ENCODE measurements at regions not wholly inside any gene's neighbourhood (a gene's known extent, or its start where the extent isn't known, plus 50 kb on each side); places are given as distances from the start of the nearest gene placed in this dataset.
A peak's percentile ranks its signal among the peaks of the same experiment; 100 is the strongest.
"Not testable (repeated sequence)": the region's sequence is repeated elsewhere in the genome, so short reads cannot be mapped to it uniquely, and the experiment has no call there.

DNA sequence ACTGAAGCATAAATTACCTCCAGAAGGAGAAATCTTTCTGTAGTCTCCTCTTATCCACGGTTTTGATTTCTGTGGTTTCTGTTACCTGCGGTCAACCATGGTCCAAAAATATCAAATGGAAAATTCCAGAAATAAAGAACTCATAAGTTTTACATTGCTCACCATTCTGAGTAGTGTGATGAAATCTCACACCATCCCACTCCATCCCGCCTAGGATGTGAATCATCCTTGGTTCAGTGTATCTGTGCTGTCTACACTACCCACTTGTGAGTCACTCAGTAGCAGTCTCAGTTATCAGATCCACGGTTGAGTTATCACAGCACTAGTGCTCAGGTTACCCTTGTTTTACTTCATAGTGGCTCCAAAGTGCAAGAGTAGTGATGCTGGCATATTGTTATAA, 371.2 kb downstream of the NFIB start:
- DNase-seq (ENCODE audit: low read depth, low spot score): peak; percentile 86

DNA sequence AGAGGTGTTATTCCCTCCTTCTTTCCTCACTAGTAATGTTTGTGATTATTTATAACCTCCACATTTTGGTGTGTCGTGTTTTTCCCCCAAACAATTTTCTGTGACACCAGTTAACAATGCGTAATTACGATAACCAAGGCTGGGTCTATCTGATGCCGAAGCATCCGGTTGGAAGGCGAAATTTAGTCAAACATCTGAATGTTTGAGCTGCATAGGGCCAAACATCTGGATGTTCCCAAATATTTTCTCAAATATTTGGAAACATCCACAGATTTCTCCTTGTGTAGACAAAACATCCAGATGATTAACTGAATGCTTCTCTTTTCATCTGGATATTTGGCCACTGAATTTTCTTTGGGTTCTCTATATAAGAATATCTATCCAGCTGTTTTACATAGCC, 371.7 kb downstream of the NFIB start:
- DNase-seq (ENCODE audit: low read depth, low spot score): no peak

- DNase-seq (ENCODE audit: low read depth, low spot score): no peak
Measured at GRCh38 chr9:13941714-13942113, 372.2 kb downstream of the NFIB start.

GRCh38 chr9:13939701-13940490, 374.0 kb downstream of the NFIB start:
- no peak for DNase-seq (ENCODE audit: low read depth, low spot score)

- peak; percentile 61 for DNase-seq (ENCODE audit: low read depth, low spot score)
Measured at GRCh38 chr9:13939134-13939533, 374.8 kb downstream of the NFIB start.

GRCh38 chr9:13934416-13934815, 379.5 kb downstream of the NFIB start:
- DNase-seq (ENCODE audit: low read depth, low spot score): no peak

GRCh38 chr9:13933268-13933656, 380.7 kb downstream of the NFIB start:
- no peak for DNase-seq (ENCODE audit: low read depth, low spot score)

DNA sequence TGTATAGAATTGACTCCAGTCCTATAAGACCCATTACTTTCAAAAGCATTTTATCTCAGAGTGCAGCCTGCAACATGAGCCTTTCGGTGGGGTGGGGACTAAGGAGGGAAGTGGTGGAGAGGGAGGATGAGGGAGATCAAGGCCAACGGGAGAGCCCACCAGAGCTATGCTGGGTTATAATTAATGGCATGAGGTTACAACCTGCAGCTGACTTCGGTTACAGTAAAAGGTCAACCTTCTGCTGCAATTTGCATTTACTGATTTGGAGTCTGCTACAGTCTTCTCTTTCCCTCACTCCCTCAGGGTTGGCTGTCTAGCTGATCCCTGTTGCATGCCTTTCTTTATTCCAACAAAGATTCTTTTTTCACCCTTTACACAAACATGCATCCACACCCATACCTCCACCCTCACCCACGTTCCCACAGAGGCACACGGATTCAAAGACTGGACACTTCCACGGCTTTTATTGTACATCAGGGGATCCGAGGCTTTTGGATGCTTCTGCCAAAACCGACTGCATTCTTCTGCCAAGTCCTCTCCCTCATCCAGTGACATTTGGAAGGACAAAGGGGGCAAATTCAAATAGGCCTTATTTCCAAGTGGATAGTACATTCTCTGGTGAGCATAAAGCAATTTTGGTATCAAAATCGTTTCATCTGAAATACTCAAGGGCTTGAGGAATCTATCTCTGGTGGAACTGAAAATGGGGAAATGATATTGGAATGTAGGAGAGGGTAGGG, 381.2 kb downstream of the NFIB start:
- no peak for DNase-seq (ENCODE audit: low read depth, low spot score)

DNA sequence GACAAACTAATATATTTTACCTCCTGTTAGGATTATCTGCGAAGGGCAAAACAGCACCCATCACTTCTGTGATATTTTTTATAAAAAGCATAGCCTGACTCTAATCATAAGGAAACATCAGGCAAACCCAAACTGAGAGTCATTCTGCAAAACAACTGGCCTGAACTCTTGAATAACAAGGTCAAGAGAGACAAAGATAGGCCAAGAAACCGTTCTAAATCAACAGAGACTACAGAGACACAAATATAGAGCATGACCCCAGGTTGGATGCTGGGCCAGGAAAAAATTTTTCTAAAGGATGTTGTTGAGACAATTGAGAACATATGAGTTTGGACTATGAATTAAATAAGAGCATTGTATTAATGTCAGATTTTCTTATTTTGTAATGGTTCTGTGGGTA, 384.9 kb downstream of the NFIB start:
- DNase-seq (ENCODE audit: low read depth, low spot score): no peak

GRCh38 chr9:13923381-13923780, 390.6 kb downstream of the NFIB start:
- DNase-seq (ENCODE audit: low read depth, low spot score): no peak

DNA sequence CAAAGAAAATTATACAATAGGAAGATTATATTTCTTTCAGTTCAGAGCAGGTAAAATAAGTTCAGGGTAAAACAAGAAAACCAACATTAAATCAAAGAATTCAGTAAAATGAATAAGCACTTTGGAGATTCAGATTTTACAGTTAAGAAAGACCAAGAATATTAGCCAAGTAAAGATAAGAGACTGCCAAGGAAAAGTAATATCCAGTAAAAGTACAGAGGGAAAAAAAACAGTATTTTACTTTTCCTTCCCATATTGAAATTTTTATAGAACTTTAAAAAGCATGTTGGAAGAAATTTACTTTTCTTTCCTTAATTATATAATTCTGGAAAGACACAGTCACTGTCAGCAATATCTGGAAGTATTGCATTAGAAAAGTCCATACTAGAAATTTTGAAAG, 393.4 kb downstream of the NFIB start:
- no peak for DNase-seq (ENCODE audit: low read depth, low spot score)

DNA sequence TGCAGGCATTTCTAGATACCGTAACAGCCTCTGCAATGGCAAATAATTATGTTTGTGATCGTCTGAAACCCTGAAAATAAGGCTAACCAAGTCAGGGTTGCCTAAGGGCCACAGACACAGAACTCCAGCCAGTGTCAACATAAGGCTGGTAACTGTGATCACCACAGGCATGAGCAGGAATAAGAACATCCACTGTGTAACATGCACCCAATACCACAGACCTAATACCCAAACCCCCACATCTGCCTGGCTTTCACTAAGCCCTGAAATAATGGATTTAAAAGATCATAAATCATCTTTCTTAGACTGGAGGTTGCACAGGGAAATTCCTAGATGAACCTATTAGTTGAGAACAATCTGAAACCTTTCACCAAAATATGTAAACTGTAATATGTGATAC, 394.5 kb downstream of the NFIB start:
- peak; percentile 47 for DNase-seq (ENCODE audit: low read depth, low spot score)

DNA sequence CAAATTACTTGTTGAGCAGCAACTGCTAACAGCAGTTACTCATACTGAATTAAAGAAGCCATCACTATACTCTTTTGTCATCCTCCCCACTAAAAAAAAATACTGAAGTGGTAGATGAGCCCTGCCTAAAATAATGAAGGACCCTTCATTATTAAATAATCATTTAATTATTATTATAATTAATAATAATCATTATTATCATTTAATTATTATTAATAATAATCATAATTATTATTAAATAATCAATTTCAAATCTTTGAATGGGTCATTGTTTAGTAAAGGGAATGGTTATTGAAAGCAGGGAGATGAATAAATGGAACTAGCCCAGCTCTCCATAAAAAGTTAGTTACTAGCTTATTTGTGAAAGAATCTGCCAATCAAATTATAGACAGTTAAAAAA, 396.4 kb downstream of the NFIB start:
- no peak for DNase-seq (ENCODE audit: low read depth, low spot score)

GRCh38 chr9:13915591-13916301, 398.2 kb downstream of the NFIB start:
- peak; percentile 42 for DNase-seq (ENCODE audit: low read depth, low spot score)

GRCh38 chr9:13915131-13915530, 398.8 kb downstream of the NFIB start:
- no peak for DNase-seq (ENCODE audit: low read depth, low spot score)

GRCh38 chr9:13911473-13911872, 402.5 kb downstream of the NFIB start:
- DNase-seq (ENCODE audit: low read depth, low spot score): no peak

- not testable (repeated sequence) for DNase-seq (ENCODE audit: low read depth, low spot score)
Measured at GRCh38 chr9:13907842-13908241, 406.1 kb downstream of the NFIB start.

DNA sequence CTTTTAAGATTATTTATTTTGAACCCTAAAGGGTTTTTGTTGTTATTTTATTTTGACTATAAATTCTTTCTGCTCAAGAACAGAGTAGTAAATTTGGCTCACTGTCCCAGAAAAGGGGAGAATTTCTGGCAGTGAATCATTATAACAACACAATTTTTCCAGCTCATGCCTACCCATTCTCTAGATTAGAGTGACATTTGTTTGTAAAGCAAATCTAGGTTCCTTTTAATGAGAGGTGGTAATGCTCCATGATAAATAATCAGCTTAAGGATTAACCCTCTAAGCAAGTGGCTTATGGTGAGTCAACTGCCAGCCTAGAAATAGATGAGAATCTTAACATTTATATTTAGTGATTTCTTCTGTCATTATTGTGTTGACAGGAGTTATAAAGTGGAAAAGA, 409.2 kb downstream of the NFIB start:
- peak; percentile 66 for DNase-seq (ENCODE audit: low read depth, low spot score)

- peak; percentile 29 for DNase-seq (ENCODE audit: low read depth, low spot score)
Measured at GRCh38 chr9:13904311-13904710, 409.6 kb downstream of the NFIB start.

GRCh38 chr9:13902286-13903066, 411.5 kb downstream of the NFIB start:
- DNase-seq (ENCODE audit: low read depth, low spot score): no peak

DNA sequence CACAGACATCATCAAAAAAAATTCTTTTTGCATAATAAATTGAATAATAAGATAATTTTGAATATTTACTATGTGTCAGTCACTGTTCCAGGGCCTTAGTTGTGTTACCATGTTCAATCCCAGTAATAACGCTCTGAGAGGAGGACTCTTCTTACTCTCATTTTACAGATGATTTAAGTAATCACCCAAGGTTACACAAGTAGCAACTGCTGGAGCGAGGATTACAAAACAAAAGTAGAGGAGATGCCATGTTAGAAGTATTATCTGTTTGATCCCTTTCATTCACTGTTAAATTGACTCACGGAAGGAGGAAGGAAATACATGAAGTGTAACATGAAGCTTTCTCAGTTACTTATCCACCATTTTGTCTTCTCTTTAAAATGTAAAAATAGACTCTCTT, 412.8 kb downstream of the NFIB start:
- no peak for DNase-seq (ENCODE audit: low read depth, low spot score)

GRCh38 chr9:13900449-13900848, 413.5 kb downstream of the NFIB start:
- DNase-seq (ENCODE audit: low read depth, low spot score): no peak
